COLO668 (cell line): ENCODE measurements at regions not wholly inside any gene's neighbourhood (a gene's known extent, or its start where the extent isn't known, plus 50 kb on each side); places are given as distances from the start of the nearest gene placed in this dataset.
"Not testable (repeated sequence)": the region's sequence is repeated elsewhere in the genome, so short reads cannot be mapped to it uniquely, and the experiment has no call there.

ENCODE experiments used
- DNase-seq: peaks from one replicate; lab custom pipeline; 2025; ENCODE audit not compliant: unreplicated experiment; lab: John Stamatoyannopoulos, UW

GRCh38 chr1:233435622-233436021 lies 108.1 kb downstream of the MAP3K21 start:
- no peak for DNase-seq

- no peak for DNase-seq
Measured at GRCh38 chr1:233439721-233440120, 112.2 kb downstream of the MAP3K21 start.

GRCh38 chr1:233440951-233441401 lies 113.5 kb downstream of the MAP3K21 start:
- peak; percentile 30 for DNase-seq

GRCh38 chr1:233442026-233442780 lies 114.7 kb downstream of the MAP3K21 start:
- DNase-seq = no peak

- no peak for DNase-seq
Measured at GRCh38 chr1:233443040-233443760, 115.7 kb downstream of the MAP3K21 start.

- no peak for DNase-seq
Measured at GRCh38 chr1:233444484-233444883, 117.0 kb downstream of the MAP3K21 start.

- DNase-seq = no peak
Measured at GRCh38 chr1:233445737-233446136, 118.2 kb downstream of the MAP3K21 start.

- DNase-seq = no peak
Measured at GRCh38 chr1:233446935-233447334, 119.4 kb downstream of the MAP3K21 start.

- no peak for DNase-seq
Measured at GRCh38 chr1:233448109-233448689, 120.7 kb downstream of the MAP3K21 start.

GRCh38 chr1:233452724-233453123 lies 125.2 kb downstream of the MAP3K21 start:
- DNase-seq = no peak

GRCh38 chr1:233453433-233454200 lies 126.1 kb downstream of the MAP3K21 start:
- DNase-seq = no peak

- DNase-seq = no peak
Measured at GRCh38 chr1:233459470-233459945, 132.0 kb downstream of the MAP3K21 start.

GRCh38 chr1:233459968-233460367 lies 132.4 kb downstream of the MAP3K21 start:
- no peak for DNase-seq

GRCh38 chr1:233460692-233461091 lies 133.2 kb downstream of the MAP3K21 start:
- DNase-seq = no peak

GRCh38 chr1:233461847-233462246 lies 134.3 kb downstream of the MAP3K21 start:
- no peak for DNase-seq

- no peak for DNase-seq
Measured at GRCh38 chr1:233463333-233463732, 135.8 kb downstream of the MAP3K21 start.

- DNase-seq = no peak
Measured at GRCh38 chr1:233465745-233466343, 138.3 kb downstream of the MAP3K21 start.

GRCh38 chr1:233470741-233471499 lies 143.0 kb upstream of the KCNK1 start:
- DNase-seq = no peak

- not testable (repeated sequence) for DNase-seq
Measured at GRCh38 chr1:233471851-233472250, 142.1 kb upstream of the KCNK1 start.

GRCh38 chr1:233472796-233473195 lies 141.1 kb upstream of the KCNK1 start:
- not testable (repeated sequence) for DNase-seq
